CD4-positive, alpha-beta T cell (primary cell): ENCODE measurements at regions not wholly inside any gene's neighbourhood (a gene's known extent, or its start where the extent isn't known, plus 50 kb on each side); places are given as distances from the start of the nearest gene placed in this dataset.

Experiments
- ATAC-seq: fragments of 200-7000 bp; cut with Tn5 transposase; one replicate; pipeline ENCODE4 v1.10.0; 2022; ENCODE audit warnings: mild to moderate bottlenecking; ENCODE audit not compliant: poor library complexity
- CTCF ChIA-PET: fragments of 350-600 bp; sonication (Branson Sonifier 250); formaldehyde crosslinking; loops from one replicate; lab custom pipeline; 2021; ENCODE audit warnings: antibody characterized with exemption, inconsistent platforms; lab: Charles Lee
- POLR2A ChIA-PET: fragments of 350-600 bp; sonication (Branson Sonifier 250); formaldehyde crosslinking; loops from one replicate; lab custom pipeline; 2021; ENCODE audit warnings: antibody characterized with exemption, inconsistent platforms; lab: Charles Lee
- DNase-seq, 14 experiments: peaks; one replicate each; pipeline ENCODE4 v3.0.0-alpha.2; 2013 to 2020; ENCODE audit warnings: mixed read lengths in 2 of 14
- H3K27ac ChIP-seq, 2 donors: one replicate each; pipeline versions ENCODE4 v1.5.1 to v1.7.0; 2013; ENCODE audit warnings: low read length in 2 of 2, low read depth in 1 of 2, mild to moderate bottlenecking in 1 of 2
- H3K27me3 ChIP-seq, 2 experiments: 1 replicate in 1 of 2; 2 replicates in 1 of 2; pipeline versions ENCODE4 v1.6.1 to v1.7.0; 2013; ENCODE audit warnings: low read length in 2 of 2, control low read depth in 1 of 2, mild to moderate bottlenecking in 1 of 2, moderate library complexity in 1 of 2; ENCODE audit not compliant: insufficient read depth in 2 of 2, control insufficient read depth in 1 of 2
- H3K36me3 ChIP-seq: one replicate; pipeline ENCODE4 v1.6.1; 2013; ENCODE audit warnings: low read length, control low read depth; ENCODE audit not compliant: insufficient read depth
- H3K4me1 ChIP-seq: one replicate; pipeline ENCODE4 v1.6.1; 2013; ENCODE audit warnings: low read length, control low read depth; ENCODE audit not compliant: insufficient read depth
- H3K4me3 ChIP-seq: one replicate; pipeline ENCODE4 v1.5.1; 2013; ENCODE audit warnings: mild to moderate bottlenecking, low read length, moderate library complexity
- H3K9me3 ChIP-seq, 2 experiments: 1 replicate in 1 of 2; 2 replicates in 1 of 2; pipeline versions ENCODE4 v1.6.1 to v1.7.0; 2013; ENCODE audit warnings: low read length in 2 of 2, mild to moderate bottlenecking in 2 of 2, control low read depth in 1 of 2, moderate library complexity in 1 of 2; ENCODE audit not compliant: control insufficient read depth in 1 of 2, insufficient read depth in 1 of 2
- H3K27ac Mint-ChIP-seq: one replicate; pipeline ENCODE4 v1.8.0; 2020; ENCODE audit warnings: mixed read lengths
- H3K27me3 Mint-ChIP-seq: one replicate; pipeline ENCODE4 v1.8.0; 2021; ENCODE audit warnings: mixed read lengths
- H3K36me3 Mint-ChIP-seq: one replicate; pipeline ENCODE4 v1.8.0; 2021; ENCODE audit warnings: low read depth, mixed read lengths
- H3K4me1 Mint-ChIP-seq: one replicate; pipeline ENCODE4 v1.8.0; 2021; ENCODE audit warnings: low read depth, mixed read lengths
- H3K4me3 Mint-ChIP-seq: one replicate; pipeline ENCODE4 v1.8.0; 2020; ENCODE audit warnings: mild to moderate bottlenecking, mixed read lengths
- H3K9me3 Mint-ChIP-seq: one replicate; pipeline ENCODE4 v1.8.0; 2020; ENCODE audit warnings: mixed read lengths
- intact Hi-C, 2 experiments: fragments of 100-400 bp; cut with DNase I in 1 of 2; cut with micrococcal nuclease in 1 of 2; formaldehyde crosslinking; loops; one replicate each; pipeline versions ENCODE4 v1.15.1 to v1.9.0; 2023 to 2025; cut with DNase I, micrococcal nuclease
- TF ChIP-seq, protein P1 (sequence below): fragments of 200-600 bp; IDR thresholded peaks from one replicate; pipeline ENCODE4 v1.8.0; 2022; ENCODE audit warnings: antibody characterized with exemption, mild to moderate bottlenecking

DNA sequence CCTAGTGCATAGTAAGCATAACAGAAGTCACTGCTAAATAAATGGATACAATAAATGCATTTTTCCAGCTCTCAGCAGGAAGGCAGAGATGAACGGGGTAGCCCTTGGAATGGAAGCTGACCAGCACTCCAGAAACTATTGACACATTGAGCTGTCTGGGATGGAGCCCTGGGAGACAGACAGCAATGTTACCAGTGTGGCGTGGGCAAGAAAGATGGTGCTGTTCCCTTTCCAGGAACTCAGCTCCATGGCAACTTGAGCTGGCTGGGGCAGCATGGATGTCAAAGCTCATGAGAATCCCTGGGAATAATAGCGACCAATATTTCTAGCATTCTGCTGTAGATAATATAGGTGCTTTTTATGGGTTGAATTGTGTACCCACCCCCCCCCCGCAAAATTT lies 104.3 kb upstream of the PTPRT start:
- intact Hi-C loops = no loop called here
- Histone ChIP-seq H3K9me3 (peaks cover 0 to 5% of the 10 kb centered on the region in 2 experiments), H3K27me3 (peaks cover 0 to 2% of the 10 kb centered on the region in 2 experiments), H3K36me3 (no peaks in the 10 kb centered on the region), H3K4me3 (no peak overlapping the region), H3K4me1 (no peaks in the 10 kb centered on the region), H3K27ac (no peak overlapping the region)
- POLR2A ChIA-PET = no interaction called here
- DNase-seq = no peak
- H3K4me1 Mint-ChIP-seq = no peaks in the 10 kb centered on the region
- H3K36me3 Mint-ChIP-seq = no peaks in the 10 kb centered on the region
- no peak for ATAC-seq
- H3K9me3 Mint-ChIP-seq = no peaks in the 10 kb centered on the region
- TF ChIP-seq, protein P1, sequence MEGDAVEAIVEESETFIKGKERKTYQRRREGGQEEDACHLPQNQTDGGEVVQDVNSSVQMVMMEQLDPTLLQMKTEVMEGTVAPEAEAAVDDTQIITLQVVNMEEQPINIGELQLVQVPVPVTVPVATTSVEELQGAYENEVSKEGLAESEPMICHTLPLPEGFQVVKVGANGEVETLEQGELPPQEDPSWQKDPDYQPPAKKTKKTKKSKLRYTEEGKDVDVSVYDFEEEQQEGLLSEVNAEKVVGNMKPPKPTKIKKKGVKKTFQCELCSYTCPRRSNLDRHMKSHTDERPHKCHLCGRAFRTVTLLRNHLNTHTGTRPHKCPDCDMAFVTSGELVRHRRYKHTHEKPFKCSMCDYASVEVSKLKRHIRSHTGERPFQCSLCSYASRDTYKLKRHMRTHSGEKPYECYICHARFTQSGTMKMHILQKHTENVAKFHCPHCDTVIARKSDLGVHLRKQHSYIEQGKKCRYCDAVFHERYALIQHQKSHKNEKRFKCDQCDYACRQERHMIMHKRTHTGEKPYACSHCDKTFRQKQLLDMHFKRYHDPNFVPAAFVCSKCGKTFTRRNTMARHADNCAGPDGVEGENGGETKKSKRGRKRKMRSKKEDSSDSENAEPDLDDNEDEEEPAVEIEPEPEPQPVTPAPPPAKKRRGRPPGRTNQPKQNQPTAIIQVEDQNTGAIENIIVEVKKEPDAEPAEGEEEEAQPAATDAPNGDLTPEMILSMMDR = no peak
- no peak overlapping the region for H3K27ac Mint-ChIP-seq
- peaks cover 3% of the 10 kb centered on the region for H3K27me3 Mint-ChIP-seq
- no peak overlapping the region for H3K4me3 Mint-ChIP-seq
- CTCF ChIA-PET = no interaction called here

DNA sequence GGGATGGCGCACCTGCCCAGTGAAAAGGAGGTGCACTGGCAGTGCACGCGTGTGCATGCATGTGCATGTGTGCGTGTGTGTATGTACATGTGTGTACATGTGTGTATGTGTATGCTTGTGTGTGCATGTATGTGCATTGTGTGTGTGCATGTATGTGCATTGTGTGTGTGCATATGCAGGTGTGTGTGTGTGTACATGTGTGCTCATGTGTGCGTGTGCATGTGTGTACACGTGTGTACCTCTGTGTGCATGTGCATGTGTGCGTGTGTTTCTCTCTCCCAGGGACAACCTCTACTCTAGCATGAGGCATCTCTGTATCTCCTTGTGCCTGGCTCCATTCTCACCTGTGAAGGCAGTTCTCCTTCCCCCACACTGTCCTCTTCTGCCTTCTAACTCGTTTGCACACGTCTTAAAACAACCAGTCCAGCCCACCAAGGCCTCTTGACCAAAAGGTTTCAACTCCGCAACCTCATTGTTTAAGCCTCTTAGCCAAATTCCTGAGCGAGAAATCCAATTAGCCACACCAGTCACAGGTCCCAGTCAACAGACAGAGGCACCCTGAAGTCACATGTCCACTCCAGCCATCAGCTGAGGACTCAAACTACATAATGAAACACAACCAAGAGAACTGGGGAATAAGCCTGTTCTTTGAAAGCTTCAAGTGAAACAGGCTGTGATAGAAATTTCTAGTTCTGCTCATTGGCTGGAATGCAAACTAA lies 103.5 kb upstream of the PTPRT start:
- Histone ChIP-seq H3K9me3 (peaks cover 0 to 5% of the 10 kb centered on the region in 2 experiments), H3K36me3 (no peaks in the 10 kb centered on the region), H3K27me3 (peaks cover 0 to 2% of the 10 kb centered on the region in 2 experiments), H3K4me3 (no peak overlapping the region), H3K27ac (no peak overlapping the region), H3K4me1 (no peaks in the 10 kb centered on the region)
- ChIA-PET POLR2A (no interaction called here), CTCF (no interaction called here)
- H3K27ac Mint-ChIP-seq = no peak overlapping the region
- H3K9me3 Mint-ChIP-seq = no peaks in the 10 kb centered on the region
- DNase-seq (no peak), ATAC-seq (no peak)
- H3K4me3 Mint-ChIP-seq = no peak overlapping the region
- H3K4me1 Mint-ChIP-seq = no peaks in the 10 kb centered on the region
- TF ChIP-seq, protein P1 = no peak
- H3K27me3 Mint-ChIP-seq = no peaks in the 10 kb centered on the region
- no peaks in the 10 kb centered on the region for H3K36me3 Mint-ChIP-seq
- intact Hi-C loops = no loop called here

DNA sequence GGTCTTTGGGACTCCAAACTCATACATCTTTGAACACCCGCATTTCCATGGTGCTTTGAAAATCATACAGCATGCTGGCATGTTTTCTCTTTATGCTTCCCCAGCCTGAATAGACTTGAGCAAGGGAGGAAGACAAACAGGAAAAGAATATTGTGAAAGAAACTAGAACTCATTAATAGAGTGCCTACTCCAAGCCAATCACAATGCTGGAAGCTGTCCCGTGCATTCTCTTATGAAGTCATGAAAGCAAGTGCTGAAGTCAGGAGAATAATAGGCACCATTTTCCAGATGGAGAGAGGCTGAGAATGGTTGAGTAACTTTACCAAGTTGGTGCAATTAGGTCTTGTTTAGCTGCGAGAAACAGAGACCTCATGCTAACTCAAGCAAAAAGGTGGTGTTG lies 102.5 kb upstream of the PTPRT start:
- POLR2A ChIA-PET = no interaction called here
- H3K27me3 ChIP-seq = peaks cover 0 to 2% of the 10 kb centered on the region in 2 experiments
- no peak overlapping the region for H3K27ac Mint-ChIP-seq
- H3K4me1 ChIP-seq = no peaks in the 10 kb centered on the region
- peaks cover 0 to 5% of the 10 kb centered on the region in 2 experiments for H3K9me3 ChIP-seq
- H3K4me3 ChIP-seq = no peak overlapping the region
- H3K36me3 Mint-ChIP-seq = no peaks in the 10 kb centered on the region
- no peaks in the 10 kb centered on the region for H3K36me3 ChIP-seq
- TF ChIP-seq, protein P1 = no peak
- H3K4me1 Mint-ChIP-seq = no peaks in the 10 kb centered on the region
- H3K27me3 Mint-ChIP-seq = no peaks in the 10 kb centered on the region
- no peaks in the 10 kb centered on the region for H3K9me3 Mint-ChIP-seq
- ATAC-seq = no peak
- intact Hi-C loops = no loop called here
- H3K4me3 Mint-ChIP-seq = no peak overlapping the region
- DNase-seq = no peak
- CTCF ChIA-PET = no interaction called here
- H3K27ac ChIP-seq = no peak overlapping the region
